Adrenal gland (tissue), 5 donors: ENCODE measurements at regions not wholly inside any gene's neighbourhood (a gene's known extent, or its start where the extent isn't known, plus 50 kb on each side); places are given as distances from the start of the nearest gene placed in this dataset.

ENCODE experiments used
- CTCF ChIP-seq, 6 experiments: fragments of 450-650 bp in 4 of 6; fragments of 200-600 bp in 2 of 6; sonication (generic) in 1 of 6; IDR thresholded peaks; 1 replicate in 5 of 6; 2 replicates in 1 of 6; pipeline versions ENCODE4 v1.5.1 to v1.8.0; 2016 to 2021; ENCODE audit warnings: antibody characterized with exemption in 6 of 6, mild to moderate bottlenecking in 2 of 6, moderate library complexity in 1 of 6
- POLR2A ChIP-seq, 2 donors: fragments of 450-650 bp; IDR thresholded peaks; one replicate each; pipeline ENCODE4 v1.6.1; 2017; ENCODE audit warnings: antibody characterized with exemption in 2 of 2, mild to moderate bottlenecking in 2 of 2, moderate library complexity in 1 of 2
- donor health status: DM: no; HTN: no; CAD: no.

DNA sequence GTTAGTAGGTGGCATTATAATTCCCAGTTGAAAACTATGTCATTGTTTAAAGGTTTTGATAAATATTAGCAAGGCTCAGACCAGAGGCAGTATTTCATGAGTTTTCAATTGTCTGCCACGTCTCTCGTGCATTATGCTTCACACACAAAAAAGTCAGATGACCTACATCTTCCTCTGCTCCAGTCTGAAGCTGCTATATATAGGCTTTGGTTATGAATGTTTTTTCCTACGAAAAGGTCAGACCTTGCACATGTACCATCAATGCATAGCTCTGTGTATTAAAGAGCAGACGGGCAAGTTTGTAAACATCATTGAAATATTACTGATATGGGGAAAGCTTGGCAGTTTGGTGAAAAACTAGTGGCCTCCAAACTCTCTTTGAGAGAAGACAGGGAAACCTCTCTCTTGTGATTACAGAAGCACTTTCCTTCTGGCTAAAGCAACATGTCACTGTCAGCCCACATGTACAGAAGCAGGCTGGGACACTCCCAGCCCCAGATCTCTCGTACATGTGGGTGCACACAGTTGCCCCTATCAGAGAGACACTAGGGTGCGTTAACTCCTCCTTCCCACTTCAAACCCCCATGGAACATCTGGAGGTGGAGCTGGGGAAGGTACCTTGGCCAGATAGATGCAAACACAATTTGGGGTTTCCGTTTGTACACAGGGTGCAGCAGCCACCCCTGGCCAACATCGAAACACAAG, 184.0 kb upstream of the BCL6 start:
- TF ChIP-seq CTCF (IDR thresholded peaks at IDR 0.05) (no peak), POLR2A (IDR thresholded peaks at IDR 0.05) (no peak)
